ENCODE measurements at regions not wholly inside any gene's neighbourhood (a gene's known extent, or its start where the extent isn't known, plus 50 kb on each side); places are given as distances from the start of the nearest gene placed in this dataset.

DNA sequence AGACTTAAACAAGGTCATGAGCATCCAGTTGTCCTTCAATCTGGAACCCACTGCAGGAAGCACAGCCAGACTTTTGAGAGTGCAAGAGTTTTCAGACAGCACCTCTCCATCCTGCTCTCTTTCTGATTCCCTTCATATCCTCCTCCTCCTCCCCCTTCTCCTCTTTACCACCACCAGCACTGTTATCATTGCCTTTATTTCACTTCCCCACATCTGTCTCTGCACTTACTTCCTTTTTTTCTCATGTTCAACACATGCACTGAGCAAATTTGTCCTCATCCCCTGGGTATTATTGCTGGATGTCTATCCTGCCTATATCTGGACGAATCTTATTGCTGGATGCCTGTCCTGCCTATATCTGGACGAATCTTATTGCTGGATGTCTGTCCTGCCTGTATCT is 554.8 kb downstream of the DHX35 start:
- no peak for DNase-seq

- no peak for DNase-seq
Measured at GRCh38 chr20:39504710-39505094, 542.6 kb downstream of the DHX35 start.

DNA sequence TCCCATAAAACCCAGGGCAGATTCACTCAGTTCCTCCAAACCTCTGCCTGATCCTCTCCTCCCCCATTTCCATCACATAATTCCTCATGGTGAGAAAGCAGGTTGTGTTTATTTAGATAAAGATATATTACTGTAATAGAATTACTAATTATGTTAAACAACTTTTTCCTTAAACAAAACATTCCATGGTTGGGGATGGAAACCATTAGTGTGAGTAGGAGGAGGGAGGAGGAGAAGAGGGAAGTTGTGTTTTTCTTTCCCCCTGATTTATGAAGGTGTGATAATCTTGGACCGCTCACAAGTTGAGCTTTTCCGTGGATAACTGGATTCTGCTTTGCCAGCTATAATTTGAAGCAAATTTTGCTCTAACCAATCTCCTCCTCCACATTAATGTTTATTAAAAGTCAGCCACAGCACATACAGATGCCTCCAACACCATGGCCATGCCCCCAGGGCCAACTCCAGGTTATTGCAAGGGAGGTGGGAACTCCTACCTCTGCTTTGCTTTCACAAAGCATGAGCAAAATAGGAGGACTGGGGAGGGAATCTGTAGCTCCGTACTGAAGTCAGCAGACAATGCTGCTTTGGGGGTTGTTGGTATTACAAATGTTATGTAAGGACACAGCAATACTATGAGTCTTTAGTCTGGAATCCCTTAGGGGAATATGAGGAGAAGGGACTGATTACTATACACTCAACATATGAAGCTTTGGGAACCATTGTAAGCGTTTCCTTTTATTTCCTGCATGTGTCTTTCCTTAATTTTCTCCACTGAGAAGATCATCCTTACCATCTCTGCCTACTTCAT is 542.0 kb downstream of the DHX35 start:
- no peak for DNase-seq

DNA sequence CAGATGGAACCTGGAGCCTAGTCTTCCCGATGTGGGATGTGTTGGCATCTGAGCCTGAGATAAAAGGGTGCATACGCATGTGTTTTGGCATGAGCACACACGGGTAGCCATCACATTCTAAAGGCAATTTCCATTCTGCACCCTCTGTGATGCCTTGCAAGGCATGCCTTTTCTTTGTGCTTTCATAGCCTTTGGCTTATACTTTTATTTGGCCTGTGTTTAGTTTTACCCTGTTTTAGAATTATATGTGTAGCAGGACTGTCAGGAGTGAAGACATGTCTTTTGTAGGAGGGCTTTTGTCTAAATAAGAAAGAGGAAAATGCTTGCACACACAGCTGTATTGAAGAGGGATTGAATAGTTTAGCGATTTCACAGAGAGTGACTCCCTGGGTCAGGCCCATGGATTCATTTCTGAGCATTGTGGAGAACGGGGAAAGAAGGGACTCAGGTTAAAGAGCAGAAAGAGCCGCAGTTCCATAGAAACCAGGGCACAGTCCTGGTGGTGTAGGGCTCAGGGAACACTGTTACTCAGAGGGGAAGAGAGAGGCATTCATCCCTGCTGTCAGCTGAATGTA is 530.2 kb downstream of the DHX35 start:
- DNase-seq, result no peak

- no peak for DNase-seq
Measured at GRCh38 chr20:39491711-39492110, 529.6 kb downstream of the DHX35 start.

- DNase-seq, result no peak
Measured at GRCh38 chr20:39489986-39490560, 527.9 kb downstream of the DHX35 start.

DNA sequence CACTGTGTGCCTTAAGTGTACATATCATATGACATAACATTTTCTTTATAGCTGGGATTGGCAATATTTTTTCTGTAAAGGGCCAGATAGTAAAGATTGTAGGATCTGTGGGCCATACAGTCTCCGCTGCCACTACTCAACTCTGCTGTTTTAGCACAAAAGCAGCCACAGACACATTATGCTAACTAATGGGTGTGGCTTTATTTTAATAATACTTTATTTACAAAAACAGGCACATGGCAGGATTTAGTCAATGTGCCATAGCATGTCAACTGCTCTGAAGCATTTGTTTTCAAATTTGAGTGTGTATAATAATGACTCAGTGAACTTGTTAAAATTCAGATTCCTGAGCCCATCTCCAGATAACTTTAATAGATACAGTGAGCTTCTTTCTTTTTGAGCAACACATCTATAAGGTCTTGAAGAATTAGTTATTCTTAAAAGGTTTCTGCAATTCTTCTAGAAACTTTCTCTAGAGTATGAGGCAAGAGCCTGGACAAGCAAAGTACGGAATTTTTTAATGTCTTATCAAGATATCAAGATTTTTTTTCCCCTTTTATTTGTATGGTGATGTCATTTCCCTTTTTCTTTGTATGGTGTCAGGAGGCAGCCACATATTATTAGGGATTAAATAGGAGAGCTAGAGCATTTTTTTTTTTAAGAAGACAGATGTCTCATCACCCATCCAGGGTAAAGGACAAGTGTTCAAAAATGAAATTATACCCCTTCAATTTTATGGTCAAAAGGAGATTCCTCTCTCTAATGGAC is 518.3 kb downstream of the DHX35 start:
- no peak for DNase-seq

- no peak for DNase-seq
Measured at GRCh38 chr20:39479196-39479810, 517.2 kb downstream of the DHX35 start.

DNA sequence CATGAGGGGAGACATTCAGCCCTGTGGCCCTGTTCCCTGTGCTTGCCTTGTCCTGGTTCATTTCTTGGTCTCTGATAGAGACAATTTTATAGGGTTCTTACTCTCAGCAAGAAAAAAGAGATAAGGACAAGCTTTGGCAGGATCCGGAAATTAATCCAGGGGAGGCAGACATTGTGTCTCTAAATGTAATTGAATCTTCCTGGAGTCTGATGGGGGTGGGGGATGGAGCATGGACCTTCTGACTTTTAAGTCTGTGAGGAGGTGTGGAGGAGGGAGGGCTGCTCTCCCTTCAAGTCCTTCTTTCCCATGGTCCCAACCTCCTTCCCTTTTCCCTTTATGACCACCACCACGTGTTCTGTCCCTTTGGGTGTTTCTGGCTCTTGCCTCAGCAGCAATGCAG is 512.7 kb downstream of the DHX35 start:
- DNase-seq, result no peak

GRCh38 chr20:39473536-39473935 is 511.4 kb downstream of the DHX35 start:
- no peak for DNase-seq

DNA sequence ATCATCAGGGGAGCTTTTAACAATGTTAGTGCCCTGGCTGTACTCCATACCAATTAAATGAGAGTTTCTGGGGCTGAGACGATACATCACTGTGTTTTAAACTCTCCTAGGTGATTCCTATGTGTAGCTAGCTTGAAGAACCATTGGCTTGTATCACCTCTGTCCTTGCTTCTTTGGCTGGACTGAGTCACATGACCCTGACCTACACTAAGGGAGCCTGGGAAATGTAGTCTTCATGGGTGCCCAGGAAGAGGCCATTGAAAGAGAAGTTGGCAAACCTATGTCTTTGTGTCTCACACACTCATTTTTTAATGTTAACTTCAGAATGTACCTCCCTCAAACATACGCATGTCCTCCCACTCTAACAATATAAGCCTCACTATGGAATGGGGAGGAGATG is 506.6 kb downstream of the DHX35 start:
- DNase-seq, result no peak

- no peak for DNase-seq
Measured at GRCh38 chr20:39464238-39464637, 502.1 kb downstream of the DHX35 start.

GRCh38 chr20:39462416-39462945 is 500.3 kb downstream of the DHX35 start:
- DNase-seq, result no peak

DNA sequence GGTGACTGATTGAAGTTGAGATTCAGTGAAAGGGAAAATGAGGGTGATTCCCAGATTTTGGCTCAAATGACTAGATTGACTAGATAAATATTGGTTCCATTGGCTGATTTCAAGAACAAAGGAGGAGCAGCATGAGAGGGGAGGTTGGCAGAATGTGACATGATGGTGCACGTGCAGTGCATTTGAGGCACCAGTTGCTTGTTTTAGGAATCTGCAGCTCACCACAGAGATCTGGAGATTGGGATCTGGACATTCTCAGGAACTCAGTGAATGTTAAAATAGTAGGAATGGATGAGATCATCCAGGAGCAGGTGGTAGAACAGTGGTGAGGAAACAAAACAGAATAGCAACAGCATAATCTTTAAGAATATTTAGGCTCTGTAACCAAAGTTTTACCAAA is 496.3 kb downstream of the DHX35 start:
- DNase-seq, result no peak

- peak; percentile 2 for DNase-seq
Measured at GRCh38 chr20:39453890-39454289, 491.7 kb downstream of the DHX35 start.

DNA sequence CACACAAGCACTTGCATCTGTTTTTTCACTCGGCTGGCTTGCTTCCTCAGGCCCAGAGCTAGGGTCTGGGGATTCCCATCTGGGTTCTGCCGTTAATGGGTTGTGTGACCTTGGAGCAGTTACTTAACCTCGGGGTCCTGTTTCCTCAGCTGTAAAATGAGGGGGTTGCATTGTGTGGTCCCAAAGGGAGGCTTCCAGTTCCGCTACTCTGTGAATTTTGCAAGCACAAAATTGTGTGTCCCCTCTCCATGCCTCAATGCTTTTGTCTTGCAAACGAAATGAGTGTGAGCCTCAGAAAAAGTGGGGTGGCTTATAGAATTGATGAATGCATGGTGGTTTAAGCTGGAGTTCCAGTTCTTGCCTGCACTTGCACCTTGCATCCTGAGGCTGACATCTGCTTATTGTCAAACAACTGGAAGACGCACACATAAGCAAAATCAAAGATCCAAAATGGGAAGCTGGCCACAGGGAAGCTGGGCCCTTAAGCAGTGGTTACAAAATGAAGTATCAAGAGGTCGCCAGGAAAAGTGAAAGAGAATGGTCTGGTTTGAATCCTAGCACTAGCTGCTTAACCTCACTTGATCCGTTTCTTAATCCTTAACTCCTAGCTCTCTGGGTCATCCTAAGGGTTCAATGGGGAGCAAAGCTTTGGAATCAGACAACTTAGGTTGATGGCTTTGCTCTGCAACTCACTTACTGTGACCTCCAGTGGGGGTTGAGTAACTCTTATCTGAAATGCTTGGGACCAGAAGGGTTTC is 490.6 kb downstream of the DHX35 start:
- no peak for DNase-seq

DNA sequence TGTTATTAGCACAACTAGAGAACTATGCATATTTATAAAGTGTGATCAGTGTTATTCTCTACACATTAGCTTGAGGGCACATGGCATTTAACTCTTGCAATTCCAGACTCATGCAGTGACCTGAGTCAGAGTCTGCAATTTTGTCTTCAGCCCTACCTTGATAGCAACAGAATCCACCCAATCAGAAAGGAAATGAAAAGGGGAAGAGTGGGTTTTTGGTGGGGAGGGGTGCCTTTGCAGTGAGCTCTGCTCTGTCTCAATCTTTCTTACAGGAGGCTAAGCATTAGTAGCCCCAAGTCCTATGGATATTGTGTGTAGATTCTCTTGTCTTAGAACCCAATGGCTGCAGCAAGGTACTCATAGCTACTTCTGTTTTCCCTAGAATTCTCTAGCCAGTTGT is 489.2 kb downstream of the DHX35 start:
- no peak for DNase-seq

GRCh38 chr20:39446397-39446796 is 484.3 kb downstream of the DHX35 start:
- no peak for DNase-seq

DNA sequence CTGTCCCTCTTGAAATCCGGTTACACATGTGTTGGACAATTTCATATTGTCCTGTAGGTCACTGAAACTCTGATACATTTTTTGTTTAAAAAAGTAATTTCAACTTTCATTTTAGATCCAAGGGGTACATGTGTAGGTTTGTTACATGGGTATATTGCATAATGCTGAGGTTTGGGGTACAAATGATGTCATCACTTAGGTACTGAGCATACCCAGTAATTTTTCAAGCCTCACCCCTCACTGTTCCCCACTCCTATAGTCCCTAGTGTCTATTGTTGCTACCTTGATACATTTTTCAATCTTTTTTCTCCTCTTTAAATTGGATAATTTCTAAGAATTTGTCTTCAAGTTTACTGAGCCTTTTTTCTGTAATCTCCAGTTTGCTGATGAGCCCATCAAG is 483.0 kb downstream of the DHX35 start:
- DNase-seq, result no peak

GRCh38 chr20:39433466-39433865 is 471.3 kb downstream of the DHX35 start:
- DNase-seq, result no peak

GRCh38 chr20:39431091-39431880 is 469.1 kb downstream of the DHX35 start:
- no peak for DNase-seq

Measured in NCI-H69 (cell line).